Natural killer cell (primary cell): ENCODE measurements at regions not wholly inside any gene's neighbourhood (a gene's known extent, or its start where the extent isn't known, plus 50 kb on each side); places are given as distances from the start of the nearest gene placed in this dataset.

Experiments used
- ATAC-seq, 3 donors: fragments of 150-1000 bp in 2 of 3; fragments of 200-7000 bp in 1 of 3; cut with Tn5 transposase; 1 replicate in 1 of 3; 2 replicates in 2 of 3; pipeline ENCODE4 v1.10.0; 2021; ENCODE audit warnings: mild to moderate bottlenecking in 2 of 3, moderate library complexity in 2 of 3
- DNase-seq, 2 donors: peaks; one replicate each; pipeline versions ENCODE4 v3.0.0 to v3.0.0-alpha.2; 2013 to 2021; ENCODE audit warnings: mixed read lengths in 1 of 2
- H3K27ac ChIP-seq: one replicate; pipeline ENCODE4 v1.5.1; 2013; ENCODE audit warnings: mild to moderate bottlenecking, low read length
- H3K27me3 ChIP-seq: one replicate; pipeline ENCODE4 v1.6.1; 2013; ENCODE audit warnings: low read length; ENCODE audit not compliant: control insufficient read depth, insufficient read depth
- H3K36me3 ChIP-seq: one replicate; pipeline ENCODE4 v1.6.1; 2013; ENCODE audit warnings: low read length; ENCODE audit not compliant: control insufficient read depth, insufficient read depth
- H3K4me1 ChIP-seq: one replicate; pipeline ENCODE4 v1.6.1; 2013; ENCODE audit warnings: low read length; ENCODE audit not compliant: control insufficient read depth, insufficient read depth
- H3K4me3 ChIP-seq: one replicate; pipeline ENCODE4 v1.5.1; 2013; ENCODE audit warnings: low read length
- H3K9me3 ChIP-seq: one replicate; pipeline ENCODE4 v1.6.1; 2013; ENCODE audit warnings: low read length; ENCODE audit not compliant: control insufficient read depth, insufficient read depth
- H3K27ac Mint-ChIP-seq, 2 donors: one replicate each; pipeline ENCODE4 v1.8.0; 2022; ENCODE audit warnings: mild to moderate bottlenecking in 2 of 2, mixed read lengths in 2 of 2, moderate library complexity in 1 of 2
- H3K27me3 Mint-ChIP-seq, 2 donors: one replicate each; pipeline ENCODE4 v1.8.0; 2022; ENCODE audit warnings: low read depth in 2 of 2, mixed read lengths in 2 of 2
- H3K36me3 Mint-ChIP-seq: one replicate; pipeline ENCODE4 v1.8.0; 2022; ENCODE audit warnings: mixed read lengths
- H3K4me1 Mint-ChIP-seq, 2 donors: one replicate each; pipeline ENCODE4 v1.8.0; 2022; ENCODE audit warnings: mixed read lengths in 2 of 2
- H3K4me3 Mint-ChIP-seq: one replicate; pipeline ENCODE4 v1.8.0; 2022; ENCODE audit warnings: mild to moderate bottlenecking, moderate library complexity, mixed read lengths
- H3K9me3 Mint-ChIP-seq, 2 donors: one replicate each; pipeline ENCODE4 v1.8.0; 2022; ENCODE audit warnings: mixed read lengths in 2 of 2
- WGBS: methylation state at CpG from one replicate; pipeline ENCODE4 v1.1.7; 2013; ENCODE audit warnings: missing lambda C conversion rate; ENCODE audit not compliant: insufficient coverage; 5-methylcytosine and 5-hydroxymethylcytosine counted together
- intact Hi-C: fragments of 100-400 bp; cut with micrococcal nuclease; formaldehyde crosslinking; loops from one replicate; pipeline ENCODE4 v1.14.2; 2022
- TF ChIP-seq, protein P1 (sequence below): fragments of 200-600 bp; IDR thresholded peaks from one replicate; pipeline ENCODE4 v1.8.0; 2022; ENCODE audit warnings: antibody characterized with exemption

GRCh38 chr12:91845365-91845764 is 300.3 kb downstream of the BTG1 start:
- peaks cover 16% of the 10 kb centered on the region for H3K36me3 Mint-ChIP-seq
- intact Hi-C loops, result no loop called here

DNA sequence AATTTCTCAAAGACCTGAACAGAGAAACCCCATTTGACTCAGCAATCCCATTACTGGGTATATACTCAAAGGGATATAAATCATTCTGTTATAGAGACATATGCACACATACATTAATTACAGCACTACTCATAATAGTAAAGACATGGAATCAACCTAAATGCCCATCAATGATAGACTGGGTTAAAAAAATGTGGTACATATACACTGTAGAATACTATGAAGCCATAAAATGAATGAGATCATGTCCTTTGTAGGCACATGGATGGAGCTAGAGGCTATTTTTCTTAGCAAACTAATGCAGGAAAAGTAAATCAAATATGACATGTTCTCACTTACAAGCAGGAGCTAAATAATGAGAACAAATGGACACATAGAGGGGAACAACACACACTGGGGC is 303.8 kb downstream of the BTG1 start:
- H3K9me3 ChIP-seq, result peaks cover 4% of the 10 kb centered on the region
- no peak overlapping the region for H3K27ac Mint-ChIP-seq
- no peak overlapping the region for H3K4me3 Mint-ChIP-seq
- H3K27me3 ChIP-seq, result no peaks in the 10 kb centered on the region
- H3K27me3 Mint-ChIP-seq, result no peaks in the 10 kb centered on the region
- peaks cover under 1 to 2% of the 10 kb centered on the region in 2 donors for H3K4me1 Mint-ChIP-seq
- DNase-seq (no peak), ATAC-seq (no peak)
- no peak overlapping the region for H3K27ac ChIP-seq
- TF ChIP-seq, protein P1, sequence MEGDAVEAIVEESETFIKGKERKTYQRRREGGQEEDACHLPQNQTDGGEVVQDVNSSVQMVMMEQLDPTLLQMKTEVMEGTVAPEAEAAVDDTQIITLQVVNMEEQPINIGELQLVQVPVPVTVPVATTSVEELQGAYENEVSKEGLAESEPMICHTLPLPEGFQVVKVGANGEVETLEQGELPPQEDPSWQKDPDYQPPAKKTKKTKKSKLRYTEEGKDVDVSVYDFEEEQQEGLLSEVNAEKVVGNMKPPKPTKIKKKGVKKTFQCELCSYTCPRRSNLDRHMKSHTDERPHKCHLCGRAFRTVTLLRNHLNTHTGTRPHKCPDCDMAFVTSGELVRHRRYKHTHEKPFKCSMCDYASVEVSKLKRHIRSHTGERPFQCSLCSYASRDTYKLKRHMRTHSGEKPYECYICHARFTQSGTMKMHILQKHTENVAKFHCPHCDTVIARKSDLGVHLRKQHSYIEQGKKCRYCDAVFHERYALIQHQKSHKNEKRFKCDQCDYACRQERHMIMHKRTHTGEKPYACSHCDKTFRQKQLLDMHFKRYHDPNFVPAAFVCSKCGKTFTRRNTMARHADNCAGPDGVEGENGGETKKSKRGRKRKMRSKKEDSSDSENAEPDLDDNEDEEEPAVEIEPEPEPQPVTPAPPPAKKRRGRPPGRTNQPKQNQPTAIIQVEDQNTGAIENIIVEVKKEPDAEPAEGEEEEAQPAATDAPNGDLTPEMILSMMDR, result no peak
- no peaks in the 10 kb centered on the region for H3K36me3 ChIP-seq
- H3K4me3 ChIP-seq, result no peak overlapping the region
- intact Hi-C loops, result no loop called here
- H3K4me1 ChIP-seq, result no peaks in the 10 kb centered on the region
- H3K36me3 Mint-ChIP-seq, result peaks cover 8% of the 10 kb centered on the region
- H3K9me3 Mint-ChIP-seq, result peaks cover 0 to 3% of the 10 kb centered on the region in 2 donors

More at GRCh38 chr12:91845365-91845764, 300.3 kb downstream of the BTG1 start:
- Histone ChIP-seq H3K27ac (no peak overlapping the region), H3K9me3 (peaks cover 4% of the 10 kb centered on the region), H3K36me3 (no peaks in the 10 kb centered on the region), H3K4me3 (no peak overlapping the region), H3K27me3 (no peaks in the 10 kb centered on the region), H3K4me1 (no peaks in the 10 kb centered on the region)
- peak in 1 of 2 donors; percentile 15 for DNase-seq
- TF ChIP-seq, protein P1, result no peak
- Mint-ChIP-seq H3K27ac (no peak overlapping the region), H3K9me3 (peaks cover 0 to 3% of the 10 kb centered on the region in 2 donors), H3K4me1 (no peaks in the 10 kb centered on the region), H3K4me3 (no peak overlapping the region), H3K27me3 (peaks cover 3 to 7% of the 10 kb centered on the region in 2 donors)
- ATAC-seq, result no peak
- WGBS, result no CpG with 5 or more reads among the region's 1 CpG

DNA sequence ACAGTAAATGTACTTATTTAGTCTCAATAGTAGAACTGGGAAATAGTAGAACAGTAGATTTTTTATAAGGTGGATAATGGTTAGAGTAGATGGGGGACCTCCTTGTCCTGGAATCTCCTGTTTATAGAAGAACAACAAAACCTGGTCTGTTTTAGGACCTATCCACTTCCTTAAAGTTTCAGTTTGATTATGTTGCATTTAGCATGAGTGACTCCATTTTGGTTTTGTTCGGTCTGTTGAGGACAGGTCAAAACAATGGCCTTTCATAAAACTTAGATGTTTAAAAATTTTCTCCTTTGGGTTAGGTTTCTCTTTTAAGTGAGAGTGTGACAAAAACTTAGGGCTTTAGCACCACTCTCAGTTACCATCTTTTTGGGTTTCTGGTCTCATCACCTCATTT is 308.9 kb downstream of the BTG1 start:
- Mint-ChIP-seq H3K9me3 (no peaks in the 10 kb centered on the region), H3K4me1 (peaks cover 8 to 14% of the 10 kb centered on the region in 2 donors), H3K27ac (peak overlapping the region; percentile 11 to 46), H3K36me3 (no peaks in the 10 kb centered on the region), H3K4me3 (no peak overlapping the region), H3K27me3 (no peaks in the 10 kb centered on the region)
- intact Hi-C loops, result no loop called here
- ATAC-seq, result no peak
- TF ChIP-seq, protein P1, result no peak
- Histone ChIP-seq H3K27ac (no peak overlapping the region), H3K4me1 (no peaks in the 10 kb centered on the region), H3K27me3 (no peaks in the 10 kb centered on the region), H3K4me3 (no peak overlapping the region), H3K36me3 (no peaks in the 10 kb centered on the region), H3K9me3 (no peaks in the 10 kb centered on the region)
- DNase-seq, result no peak
- WGBS, result 92% methylated on average over 1 of the region's 1 CpG

- intact Hi-C loops, result no loop called here
- Histone ChIP-seq H3K4me1 (no peaks in the 10 kb centered on the region), H3K4me3 (no peak overlapping the region), H3K9me3 (no peaks in the 10 kb centered on the region), H3K36me3 (no peaks in the 10 kb centered on the region), H3K27ac (no peak overlapping the region), H3K27me3 (no peaks in the 10 kb centered on the region)
- Mint-ChIP-seq H3K27me3 (no peaks in the 10 kb centered on the region), H3K9me3 (no peaks in the 10 kb centered on the region), H3K4me1 (peaks cover 8 to 14% of the 10 kb centered on the region in 2 donors), H3K27ac (peak overlapping the region; percentile 11 to 46), H3K36me3 (no peaks in the 10 kb centered on the region), H3K4me3 (no peak overlapping the region)
- DNase-seq, result no peak
- no peak for ATAC-seq
- WGBS, result 100% methylated on average over 1 of the region's 1 CpG
- TF ChIP-seq, protein P1, result no peak
Observed at GRCh38 chr12:91836264-91836663, 309.4 kb downstream of the BTG1 start.
